IgD-negative memory B cell (primary cell): ENCODE measurements at regions not wholly inside any gene's neighbourhood (a gene's known extent, or its start where the extent isn't known, plus 50 kb on each side); places are given as distances from the start of the nearest gene placed in this dataset.

ENCODE experiments used
- H3K27ac Mint-ChIP-seq, 3 donors: one replicate each; pipeline ENCODE4 v1.8.0; 2020 to 2022; ENCODE audit warnings: mild to moderate bottlenecking in 3 of 3, mixed read lengths in 3 of 3, moderate library complexity in 1 of 3
- H3K27me3 Mint-ChIP-seq: one replicate; pipeline ENCODE4 v1.8.0; 2021; ENCODE audit warnings: mixed read lengths
- H3K36me3 Mint-ChIP-seq: one replicate; pipeline ENCODE4 v1.8.0; 2020; ENCODE audit warnings: mild to moderate bottlenecking, mixed read lengths
- H3K4me1 Mint-ChIP-seq, 3 donors: one replicate each; pipeline ENCODE4 v1.8.0; 2020 to 2022; ENCODE audit warnings: mixed read lengths in 3 of 3, mild to moderate bottlenecking in 1 of 3
- H3K4me3 Mint-ChIP-seq, 4 donors: one replicate each; pipeline ENCODE4 v1.8.0; 2020 to 2022; ENCODE audit warnings: mild to moderate bottlenecking in 4 of 4, mixed read lengths in 4 of 4, moderate library complexity in 3 of 4
- H3K9me3 Mint-ChIP-seq, 3 donors: one replicate each; pipeline ENCODE4 v1.8.0; 2020 to 2021; ENCODE audit warnings: mixed read lengths in 3 of 3, mild to moderate bottlenecking in 1 of 3

DNA sequence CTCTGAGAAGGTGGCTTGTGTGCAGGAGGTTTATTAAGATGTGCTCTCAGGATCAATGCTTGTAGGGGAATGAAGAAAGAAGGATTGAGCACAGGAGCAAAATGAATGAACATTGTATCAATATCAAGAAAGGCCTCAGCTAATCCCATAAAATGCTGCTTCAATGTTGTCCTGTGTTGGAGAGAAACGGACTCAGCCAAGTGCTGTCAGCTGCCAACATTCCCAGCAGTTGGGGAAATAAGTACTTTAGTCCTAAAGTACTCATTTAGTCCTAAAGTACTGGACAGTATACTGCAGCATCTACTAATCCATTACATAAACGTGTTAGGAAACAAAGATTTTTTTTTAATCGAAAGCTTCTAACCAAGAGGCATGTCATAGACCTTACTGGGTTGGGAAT lies 255.9 kb downstream of the SEC23A start:
- Mint-ChIP-seq H3K4me3 (no peak overlapping the region), H3K27me3 (no peaks in the 10 kb centered on the region), H3K27ac (no peak overlapping the region), H3K9me3 (peaks cover 0 to 4% (median under 1%) of the 10 kb centered on the region in 3 donors), H3K36me3 (no peaks in the 10 kb centered on the region), H3K4me1 (no peaks in the 10 kb centered on the region)

DNA sequence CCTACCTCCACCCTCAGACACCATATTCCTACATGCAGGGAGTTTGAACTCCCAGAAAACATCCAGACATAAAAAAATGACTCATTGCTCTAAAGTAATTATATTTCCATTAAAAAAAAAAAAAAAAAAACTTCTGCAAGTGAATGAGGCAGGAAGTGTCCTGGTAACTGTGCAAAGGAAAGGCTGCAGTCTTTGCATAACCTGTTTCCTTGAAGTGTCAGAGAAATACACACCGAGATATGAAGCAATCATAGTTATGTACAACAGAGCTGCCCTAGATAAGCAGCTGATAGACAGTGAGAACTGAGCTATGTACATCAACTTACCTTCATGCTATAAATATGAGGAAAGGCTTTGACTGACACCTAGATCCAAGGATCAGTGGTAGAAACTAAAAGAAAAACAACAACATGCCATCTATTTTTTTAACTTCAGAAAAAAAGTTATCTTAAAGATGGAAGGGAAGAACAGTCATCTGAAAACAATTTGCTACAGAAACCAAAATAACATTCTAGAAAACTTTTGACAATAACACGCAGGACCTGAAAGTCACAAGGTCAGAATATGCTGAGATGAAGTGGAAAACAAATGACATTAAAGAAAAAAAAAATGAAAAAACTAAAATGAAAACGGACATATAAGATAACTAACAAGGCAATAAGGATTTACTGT lies 263.2 kb downstream of the SEC23A start:
- Mint-ChIP-seq H3K4me3 (no peak overlapping the region), H3K36me3 (peaks cover 6% of the 10 kb centered on the region), H3K9me3 (no peaks in the 10 kb centered on the region), H3K27me3 (peaks cover 2% of the 10 kb centered on the region), H3K4me1 (no peaks in the 10 kb centered on the region), H3K27ac (no peak overlapping the region)

- H3K36me3 Mint-ChIP-seq, result peaks cover 6% of the 10 kb centered on the region
- peaks cover 2% of the 10 kb centered on the region for H3K27me3 Mint-ChIP-seq
- H3K27ac Mint-ChIP-seq, result no peak overlapping the region
- no peaks in the 10 kb centered on the region for H3K4me1 Mint-ChIP-seq
- H3K9me3 Mint-ChIP-seq, result no peaks in the 10 kb centered on the region
- H3K4me3 Mint-ChIP-seq, result no peak overlapping the region
These were observed 264.1 kb downstream of the SEC23A start for GRCh38 chr14:38838979-38839323.

- Mint-ChIP-seq H3K4me3 (no peak overlapping the region), H3K27ac (no peak overlapping the region), H3K4me1 (no peaks in the 10 kb centered on the region), H3K27me3 (peaks cover 2% of the 10 kb centered on the region), H3K9me3 (no peaks in the 10 kb centered on the region), H3K36me3 (peaks cover 6% of the 10 kb centered on the region)
These were observed 264.7 kb downstream of the SEC23A start for GRCh38 chr14:38838049-38838978.

DNA sequence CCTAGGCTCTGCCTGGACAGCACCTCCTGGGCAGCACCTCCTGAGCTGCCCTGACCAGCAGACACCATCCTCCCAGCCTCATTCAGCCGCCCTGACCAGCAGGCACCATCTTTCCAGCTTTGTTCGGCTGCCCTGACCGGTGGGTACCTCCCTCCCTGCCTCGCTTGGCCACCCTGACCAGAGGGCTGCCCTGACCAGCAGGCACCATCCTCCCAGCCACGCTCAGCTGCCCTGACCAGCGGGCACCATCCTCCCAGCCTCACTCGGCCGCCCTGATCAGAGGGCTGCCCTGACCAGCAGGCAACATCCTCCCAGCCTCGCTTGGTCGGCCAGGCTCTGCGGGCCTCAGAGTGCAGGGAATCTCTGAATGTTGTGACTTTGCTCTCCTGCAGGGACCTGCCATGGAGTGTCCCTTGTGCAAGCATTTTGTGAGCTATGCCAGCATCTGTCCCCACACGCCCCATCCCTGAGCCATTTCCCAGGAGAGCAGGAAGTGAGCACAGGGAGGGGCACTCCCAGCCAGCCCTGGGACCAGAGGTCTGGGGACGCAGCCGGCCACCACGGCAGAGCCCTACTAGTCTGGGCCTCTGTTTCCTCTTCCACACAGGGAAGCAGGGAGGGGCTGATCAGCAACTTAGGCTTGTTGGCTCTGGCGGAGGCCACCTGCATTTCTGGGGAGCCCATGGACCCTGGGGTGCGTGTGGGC lies 265.5 kb downstream of the SEC23A start:
- Mint-ChIP-seq H3K9me3 (no peaks in the 10 kb centered on the region), H3K4me1 (no peaks in the 10 kb centered on the region), H3K27me3 (peaks cover 2% of the 10 kb centered on the region), H3K27ac (no peak overlapping the region), H3K36me3 (peaks cover 6% of the 10 kb centered on the region), H3K4me3 (no peak overlapping the region)

- Mint-ChIP-seq H3K36me3 (peaks cover 6% of the 10 kb centered on the region), H3K27ac (no peak overlapping the region), H3K9me3 (no peaks in the 10 kb centered on the region), H3K4me3 (no peak overlapping the region), H3K27me3 (peaks cover 2% of the 10 kb centered on the region), H3K4me1 (no peaks in the 10 kb centered on the region)
These were observed 266.5 kb downstream of the SEC23A start for GRCh38 chr14:38836539-38836938.

- Mint-ChIP-seq H3K27me3 (peaks cover 2% of the 10 kb centered on the region), H3K4me1 (no peaks in the 10 kb centered on the region), H3K4me3 (no peak overlapping the region), H3K9me3 (no peaks in the 10 kb centered on the region), H3K36me3 (peaks cover 6% of the 10 kb centered on the region), H3K27ac (no peak overlapping the region)
These were observed 267.2 kb downstream of the SEC23A start for GRCh38 chr14:38835874-38836273.

DNA sequence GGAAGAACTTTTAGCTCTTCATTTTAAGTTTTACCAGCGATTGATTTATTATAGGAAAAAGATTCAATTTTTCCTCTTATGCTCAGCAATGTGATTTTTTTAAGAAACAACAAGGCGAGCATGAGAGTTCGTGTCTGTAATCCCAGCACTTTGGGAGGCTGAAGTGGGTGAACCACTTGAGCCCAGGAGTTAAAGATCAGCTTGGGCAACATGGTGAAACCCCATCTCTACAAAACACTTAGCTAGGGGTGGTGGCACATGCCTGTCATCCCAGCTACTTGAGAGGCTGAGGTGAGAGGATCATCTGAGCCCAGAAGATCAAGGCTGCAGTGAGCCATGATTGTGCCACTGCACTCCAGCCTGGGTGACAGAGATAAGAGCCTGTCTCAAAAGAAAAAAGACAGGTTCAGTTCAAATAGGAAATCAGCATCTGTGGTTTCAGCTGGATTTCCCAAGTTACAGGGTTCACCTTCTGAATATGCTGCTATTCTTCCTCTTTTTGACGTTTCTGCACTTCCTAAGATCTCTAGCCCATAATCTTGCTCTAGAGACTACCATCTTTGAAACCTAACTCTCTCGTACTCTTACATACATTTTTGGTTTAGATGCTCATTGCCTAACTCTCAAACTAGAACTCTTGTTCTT lies 274.7 kb downstream of the SEC23A start:
- Mint-ChIP-seq H3K4me3 (no peak overlapping the region), H3K27me3 (no peaks in the 10 kb centered on the region), H3K27ac (no peak overlapping the region), H3K9me3 (peaks cover 0 to 4% (median 0%) of the 10 kb centered on the region in 3 donors), H3K36me3 (no peaks in the 10 kb centered on the region), H3K4me1 (no peaks in the 10 kb centered on the region)

DNA sequence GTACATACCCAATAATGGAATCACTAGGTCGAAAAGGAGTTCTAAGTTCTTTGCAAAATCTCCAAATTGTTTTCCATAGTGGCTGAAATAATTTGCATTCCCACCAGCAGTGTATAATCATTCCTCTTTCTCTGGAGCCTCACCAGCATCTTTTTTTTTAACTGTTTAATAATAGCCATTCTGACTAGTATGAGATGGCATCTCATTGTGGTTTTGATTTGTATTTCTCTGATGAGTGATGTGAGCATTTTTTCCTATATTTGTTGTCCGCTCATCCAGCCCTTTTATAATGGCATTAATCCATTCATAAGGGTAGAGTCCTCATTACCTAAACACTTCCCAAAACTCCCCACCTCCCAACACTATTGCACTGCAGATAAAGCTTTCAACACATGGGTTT lies 278.3 kb downstream of the SEC23A start:
- Mint-ChIP-seq H3K36me3 (no peaks in the 10 kb centered on the region), H3K27me3 (no peaks in the 10 kb centered on the region), H3K9me3 (peaks cover 0 to 4% (median 2%) of the 10 kb centered on the region in 3 donors), H3K4me3 (no peak overlapping the region), H3K4me1 (no peaks in the 10 kb centered on the region), H3K27ac (no peak overlapping the region)

DNA sequence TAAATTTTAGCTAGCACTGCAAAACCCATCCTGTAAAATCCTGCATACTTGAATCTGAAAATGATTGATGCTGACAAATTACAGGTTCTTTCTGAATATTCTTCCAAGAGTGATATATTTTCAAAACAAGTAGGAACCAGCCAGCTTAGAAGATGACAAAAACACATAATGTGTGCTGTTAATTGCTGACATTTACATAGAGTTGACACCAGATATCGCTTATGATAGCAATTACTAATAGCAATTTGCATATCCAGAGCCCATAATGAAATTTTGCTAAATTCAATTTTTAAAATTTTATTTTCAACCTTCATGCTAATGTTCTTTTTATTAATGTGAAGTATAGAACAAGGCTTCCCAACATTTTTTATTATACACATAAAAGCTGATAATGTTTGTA lies 284.5 kb downstream of the SEC23A start:
- Mint-ChIP-seq H3K4me3 (no peak overlapping the region), H3K27me3 (no peaks in the 10 kb centered on the region), H3K4me1 (no peaks in the 10 kb centered on the region), H3K36me3 (no peaks in the 10 kb centered on the region), H3K27ac (no peak overlapping the region), H3K9me3 (peaks cover 0 to 2% (median 0%) of the 10 kb centered on the region in 3 donors)

- H3K27ac Mint-ChIP-seq, result no peak overlapping the region
- peaks cover 0 to 11% (median 4%) of the 10 kb centered on the region in 3 donors for H3K9me3 Mint-ChIP-seq
- H3K4me1 Mint-ChIP-seq, result no peaks in the 10 kb centered on the region
- H3K36me3 Mint-ChIP-seq, result no peaks in the 10 kb centered on the region
- H3K27me3 Mint-ChIP-seq, result no peaks in the 10 kb centered on the region
- H3K4me3 Mint-ChIP-seq, result peak overlapping the region in 2 of 4 donors; percentile 38 to 63
These were observed 294.1 kb downstream of the SEC23A start for GRCh38 chr14:38808734-38809455.

GRCh38 chr14:38799671-38800070 lies 303.4 kb downstream of the SEC23A start:
- peaks cover 0 to 23% (median 5%) of the 10 kb centered on the region in 3 donors for H3K9me3 Mint-ChIP-seq
- H3K27me3 Mint-ChIP-seq, result peaks cover 2% of the 10 kb centered on the region
- H3K4me3 Mint-ChIP-seq, result no peak overlapping the region
- H3K27ac Mint-ChIP-seq, result no peak overlapping the region
- no peaks in the 10 kb centered on the region for H3K4me1 Mint-ChIP-seq
- peaks cover 5% of the 10 kb centered on the region for H3K36me3 Mint-ChIP-seq

DNA sequence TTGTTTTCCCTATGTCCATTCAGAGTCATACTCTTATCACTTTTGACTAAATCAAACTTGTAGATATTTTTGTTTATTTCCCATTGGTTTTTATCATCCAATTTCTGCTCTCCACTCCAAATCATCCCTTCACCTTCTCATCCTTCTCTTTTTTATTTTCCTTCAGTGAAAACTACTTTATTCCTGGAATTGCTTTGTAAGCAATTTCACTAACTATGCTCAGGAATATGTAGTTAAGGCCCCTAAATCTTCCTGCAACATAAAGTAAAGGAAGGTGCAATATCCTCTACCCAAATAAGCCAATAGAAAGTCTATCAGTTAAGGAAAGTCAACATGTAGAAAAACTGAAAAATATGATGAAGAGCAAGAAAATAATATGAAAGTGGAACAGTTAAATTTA lies 308.4 kb downstream of the SEC23A start:
- H3K4me1 Mint-ChIP-seq, result no peaks in the 10 kb centered on the region
- no peaks in the 10 kb centered on the region for H3K36me3 Mint-ChIP-seq
- H3K27ac Mint-ChIP-seq, result no peak overlapping the region
- peaks cover 0 to 8% (median 3%) of the 10 kb centered on the region in 3 donors for H3K9me3 Mint-ChIP-seq
- H3K4me3 Mint-ChIP-seq, result no peak overlapping the region
- no peaks in the 10 kb centered on the region for H3K27me3 Mint-ChIP-seq

DNA sequence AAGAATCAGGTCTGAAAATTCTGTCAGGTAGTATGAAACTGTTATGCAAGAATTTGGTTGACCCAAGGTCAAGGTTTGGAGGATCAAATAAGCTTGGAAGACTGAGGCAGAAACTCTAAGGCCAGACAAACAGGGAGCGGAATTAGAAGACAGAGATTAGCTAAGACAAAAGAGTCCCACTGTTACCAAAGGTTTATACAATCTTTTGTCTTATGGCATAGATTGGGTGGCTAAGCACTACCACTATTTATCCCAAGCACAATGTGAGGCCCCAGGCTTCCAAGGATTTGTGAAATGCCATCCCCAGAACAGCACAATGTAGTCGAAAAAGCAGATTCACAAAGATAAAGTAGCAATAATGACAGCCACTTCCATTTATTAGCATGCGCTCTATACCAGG lies 311.2 kb downstream of the SEC23A start:
- H3K4me3 Mint-ChIP-seq, result no peak overlapping the region
- H3K9me3 Mint-ChIP-seq, result no peaks in the 10 kb centered on the region
- no peaks in the 10 kb centered on the region for H3K27me3 Mint-ChIP-seq
- no peak overlapping the region for H3K27ac Mint-ChIP-seq
- H3K36me3 Mint-ChIP-seq, result no peaks in the 10 kb centered on the region
- no peaks in the 10 kb centered on the region for H3K4me1 Mint-ChIP-seq
